HEK293 (cell line): ENCODE measurements at regions not wholly inside any gene's neighbourhood (a gene's known extent, or its start where the extent isn't known, plus 50 kb on each side); places are given as distances from the start of the nearest gene placed in this dataset.

Source experiments
- CTCF ChIA-PET: fragments of 350-600 bp; formaldehyde crosslinking; extraction: SDS; loops from one replicate; lab custom pipeline; 2021; ENCODE audit warnings: antibody characterized with exemption; lab: Yijun Ruan, JAX
- POLR2A ChIA-PET: fragments of 300-600 bp; formaldehyde crosslinking; extraction: SDS; loops from one replicate; lab custom pipeline; 2020; ENCODE audit warnings: antibody characterized with exemption, inconsistent platforms; lab: Yijun Ruan, JAX
- H3K27ac ChIP-seq: fragments of 200-500 bp; sonication (Bioruptor generic); 2 replicates; pipeline ENCODE4 v1.5.1; 2014; ENCODE audit warnings: low read depth, low read length, control low read depth, inconsistent platforms; ENCODE audit errors: extremely low read depth
- H3K36me3 ChIP-seq, 2 experiments: fragments of 200-500 bp in 1 of 2; sonication (Bioruptor generic) in 1 of 2; 1 replicate in 1 of 2; 2 replicates in 1 of 2; pipeline ENCODE4 v1.5.1; 2014 to 2017; ENCODE audit warnings: inconsistent platforms in 2 of 2, low read length in 2 of 2; ENCODE audit not compliant: control insufficient read depth in 2 of 2, insufficient read depth in 1 of 2
- H3K4me1 ChIP-seq: fragments of 200-500 bp; sonication (Bioruptor generic); 2 replicates; pipeline ENCODE4 v1.5.1; 2014; ENCODE audit warnings: mild to moderate bottlenecking, low read length, inconsistent platforms; ENCODE audit not compliant: control insufficient read depth, insufficient read depth
- H3K4me3 ChIP-seq: 2 replicates; pipeline ENCODE4 v1.5.1; 2011; ENCODE audit warnings: low read depth, mild to moderate bottlenecking, control low read depth, low read length, moderate library complexity
- H3K9me3 ChIP-seq: fragments of 200-500 bp; sonication (Bioruptor generic); 2 replicates; pipeline ENCODE4 v1.5.1; 2014; ENCODE audit warnings: low read depth, low read length, inconsistent platforms; ENCODE audit not compliant: control insufficient read depth, insufficient read depth
- GLI2 ChIP-seq: fragments of 450-650 bp; formaldehyde crosslinking; IDR thresholded peaks from 2 replicates; pipeline ENCODE4; 2017; ENCODE audit warnings: missing biosample characterization, missing genetic modification characterization, low read depth, borderline replicate concordance
- GLIS1 ChIP-seq: fragments of 450-650 bp; formaldehyde crosslinking; IDR thresholded peaks from 2 replicates; pipeline ENCODE4 v1.5.1; 2016; ENCODE audit warnings: missing biosample characterization, missing genetic modification characterization
- HOXD13 ChIP-seq: sonication (generic); formaldehyde crosslinking; IDR thresholded peaks from 2 replicates; pipeline ENCODE4 v1.8.0; 2022; ENCODE audit warnings: missing genetic modification reagents, borderline replicate concordance
- INSM2 ChIP-seq: fragments of 450-650 bp; formaldehyde crosslinking; IDR thresholded peaks from 2 replicates; pipeline ENCODE4 v1.5.1; 2016; ENCODE audit warnings: missing biosample characterization, missing genetic modification characterization
- KLF1 ChIP-seq: fragments of 450-650 bp; formaldehyde crosslinking; IDR thresholded peaks from 2 replicates; pipeline ENCODE4 v1.5.1; 2016; ENCODE audit warnings: missing biosample characterization, missing genetic modification characterization
- KLF8 ChIP-seq: fragments of 450-650 bp; formaldehyde crosslinking; IDR thresholded peaks from 2 replicates; pipeline ENCODE4 v1.5.1; 2016; ENCODE audit warnings: missing biosample characterization, missing genetic modification characterization
- OSR2 ChIP-seq: fragments of 450-650 bp; formaldehyde crosslinking; IDR thresholded peaks from 2 replicates; pipeline ENCODE4 v1.5.1; 2016; ENCODE audit warnings: missing biosample characterization, missing genetic modification characterization
- PRDM2 ChIP-seq: fragments of 450-650 bp; formaldehyde crosslinking; IDR thresholded peaks from 2 replicates; pipeline ENCODE4 v1.5.1; 2016; ENCODE audit warnings: missing biosample characterization, missing genetic modification characterization, borderline replicate concordance
- SETDB1 ChIP-seq: IDR thresholded peaks from one replicate; pipeline ENCODE4 v1.6.1; 2017; ENCODE audit warnings: mild to moderate bottlenecking, low read length, moderate library complexity, mixed read lengths; ENCODE audit not compliant: insufficient read length
- TCF7L2 ChIP-seq: IDR thresholded peaks from 2 replicates; pipeline ENCODE4 v1.6.1; 2011; ENCODE audit warnings: low read depth, mild to moderate bottlenecking, inconsistent platforms, low read length, moderate library complexity, borderline replicate concordance
- TRIM28 ChIP-seq: IDR thresholded peaks from 2 replicates; pipeline ENCODE4 v1.6.1; 2011; ENCODE audit warnings: low read length, control low read depth, borderline replicate concordance
- ZBTB20 ChIP-seq: fragments of 450-650 bp; formaldehyde crosslinking; IDR thresholded peaks from 2 replicates; pipeline ENCODE4 v1.5.1; 2016; ENCODE audit warnings: missing biosample characterization, missing genetic modification characterization
- ZNF223 ChIP-seq: fragments of 450-650 bp; formaldehyde crosslinking; IDR thresholded peaks from 2 replicates; pipeline ENCODE4 v1.5.1; 2016; ENCODE audit warnings: missing biosample characterization, missing genetic modification characterization
- ZNF324 ChIP-seq: fragments of 450-650 bp; formaldehyde crosslinking; IDR thresholded peaks from 2 replicates; pipeline ENCODE4 v1.5.1; 2016; ENCODE audit warnings: missing biosample characterization, missing genetic modification characterization
- ZNF521 ChIP-seq: fragments of 450-650 bp; formaldehyde crosslinking; IDR thresholded peaks from 2 replicates; pipeline ENCODE4 v1.5.1; 2017; ENCODE audit warnings: missing biosample characterization, mild to moderate bottlenecking, missing genetic modification characterization
- ZNF544 ChIP-seq: fragments of 450-650 bp; formaldehyde crosslinking; IDR thresholded peaks from 2 replicates; pipeline ENCODE4 v1.5.0; 2017; ENCODE audit warnings: missing biosample characterization, missing genetic modification characterization
- ZNF560 ChIP-seq: fragments of 450-650 bp; formaldehyde crosslinking; IDR thresholded peaks from 2 replicates; pipeline ENCODE4 v1.5.1; 2017; ENCODE audit warnings: missing biosample characterization, missing genetic modification characterization, borderline replicate concordance
- ZNF624 ChIP-seq: fragments of 450-650 bp; formaldehyde crosslinking; IDR thresholded peaks from 2 replicates; pipeline ENCODE4 v1.5.1; 2017; ENCODE audit warnings: missing biosample characterization, missing genetic modification characterization
- ZNF626 ChIP-seq: fragments of 450-650 bp; sonication (Bioruptor Pico); formaldehyde crosslinking; IDR thresholded peaks from 2 replicates; pipeline ENCODE4 v1.5.1; 2018; ENCODE audit warnings: missing biosample characterization, missing genetic modification characterization, inconsistent platforms
- ZNF658 ChIP-seq: fragments of 450-650 bp; formaldehyde crosslinking; IDR thresholded peaks from 2 replicates; pipeline ENCODE4; 2016; ENCODE audit warnings: missing biosample characterization, missing genetic modification characterization
- ZNF670 ChIP-seq: fragments of 450-650 bp; formaldehyde crosslinking; IDR thresholded peaks from 2 replicates; pipeline ENCODE4 v1.5.1; 2016; ENCODE audit warnings: missing biosample characterization, missing genetic modification characterization, low read depth
- ZNF707 ChIP-seq: fragments of 450-650 bp; formaldehyde crosslinking; IDR thresholded peaks from 2 replicates; pipeline ENCODE4 v1.5.1; 2016; ENCODE audit warnings: missing biosample characterization, missing genetic modification characterization
- ZNF791 ChIP-seq: fragments of 450-650 bp; formaldehyde crosslinking; IDR thresholded peaks from 2 replicates; pipeline ENCODE4 v1.5.1; 2016; ENCODE audit warnings: missing biosample characterization, missing genetic modification characterization
- ZNF830 ChIP-seq: fragments of 450-650 bp; IDR thresholded peaks from 2 replicates; pipeline ENCODE4 v1.5.0; 2018; ENCODE audit warnings: missing biosample characterization, missing genetic modification characterization, low read depth, mild to moderate bottlenecking, moderate library complexity

- Histone ChIP-seq H3K4me1 (no peaks in the 10 kb centered on the region), H3K36me3 (no peaks in the 10 kb centered on the region), H3K4me3 (no peak overlapping the region), H3K27ac (no peak overlapping the region), H3K9me3 (no peaks in the 10 kb centered on the region)
- TF ChIP-seq KLF8 (no peak), ZNF624 (tag by site-specific recombination) (no peak), PRDM2 (tag by site-specific recombination) (no peak), TRIM28 (peak; percentile 93), ZNF560 (tag by site-specific recombination) (no peak), ZNF791 (tag by site-specific recombination) (peak; percentile 99), ZNF521 (tag by site-specific recombination) (no peak), HOXD13 (CRISPR knock-in tag) (no peak), GLI2 (tag by site-specific recombination) (no peak), ZNF544 (no peak), KLF1 (tag by site-specific recombination) (no peak), ZNF658 (tag by site-specific recombination) (no peak), ZNF626 (tag by site-specific recombination) (0 out of 2 replicates have a peak, but pooled peaks have one; percentile 32), ZNF324 (tag by site-specific recombination) (no peak), SETDB1 (peak; percentile 95)
- ChIA-PET CTCF (interaction anchor here (0.6 kb wide), 1 partner anchor 1238 kb away, joined by 4 read pairs; no protein-coding TSS in a partner anchor), POLR2A (no interaction called here)
Measured at GRCh38 chr7:94838717-94839116, 68.7 kb upstream of the PPP1R9A start.

GRCh38 chr7:94843553-94843952 is 63.8 kb upstream of the PPP1R9A start:
- Histone ChIP-seq H3K27ac (no peak overlapping the region), H3K4me1 (no peaks in the 10 kb centered on the region), H3K36me3 (no peaks in the 10 kb centered on the region), H3K9me3 (no peaks in the 10 kb centered on the region), H3K4me3 (no peak overlapping the region)
- TF ChIP-seq ZNF707 (tag by site-specific recombination) (peak; percentile 93), ZNF830 (no peak)
- ChIA-PET POLR2A (no interaction called here), CTCF (no interaction called here)

- POLR2A ChIA-PET: no interaction called here
- Histone ChIP-seq H3K4me3 (no peak overlapping the region), H3K36me3 (no peaks in the 10 kb centered on the region), H3K27ac (no peak overlapping the region), H3K4me1 (no peaks in the 10 kb centered on the region), H3K9me3 (no peaks in the 10 kb centered on the region)
- CTCF ChIA-PET: no interaction called here
- no peak for TF ChIP-seq OSR2
- TF ChIP-seq ZBTB20 (tag by site-specific recombination): no peak
- TF ChIP-seq TCF7L2: no peak
- TF ChIP-seq GLIS1: no peak
- no peak for TF ChIP-seq ZNF670 (tag by site-specific recombination)
- no peak for TF ChIP-seq ZNF223 (tag by site-specific recombination)
- TF ChIP-seq INSM2: no peak
Measured at GRCh38 chr7:94848531-94848930, 58.9 kb upstream of the PPP1R9A start.
